DMS 273 (cell line): ENCODE measurements at regions not wholly inside any gene's neighbourhood (a gene's known extent, or its start where the extent isn't known, plus 50 kb on each side); places are given as distances from the start of the nearest gene placed in this dataset.
A peak's percentile ranks its signal among the peaks of the same experiment; 100 is the strongest.

Experiments
- DNase-seq: peaks from one replicate; lab custom pipeline; 2025; ENCODE audit not compliant: unreplicated experiment; lab: John Stamatoyannopoulos, UW

- no peak for DNase-seq
These were observed 94.3 kb upstream of the NBEA start for GRCh38 chr13:34847766-34848165.

DNA sequence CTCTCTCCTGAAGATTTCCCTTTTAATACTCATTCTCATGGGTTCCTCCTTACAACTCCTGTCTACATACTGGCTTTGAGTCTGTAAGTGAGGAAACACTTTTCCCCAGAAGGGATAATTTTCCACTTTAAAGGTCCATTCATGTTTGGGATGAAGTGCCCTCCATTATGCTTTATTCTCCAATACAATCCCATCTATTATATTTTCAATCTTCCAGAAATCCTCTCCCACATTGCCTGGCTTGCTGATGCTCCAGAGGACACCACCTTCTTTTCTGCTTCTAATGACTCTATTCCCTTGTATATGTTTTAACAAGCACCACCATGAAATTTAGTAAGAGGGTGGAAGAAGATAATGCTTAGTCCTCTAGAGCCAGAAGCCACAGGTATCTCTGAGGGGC, 92.7 kb upstream of the NBEA start:
- DNase-seq: no peak

DNA sequence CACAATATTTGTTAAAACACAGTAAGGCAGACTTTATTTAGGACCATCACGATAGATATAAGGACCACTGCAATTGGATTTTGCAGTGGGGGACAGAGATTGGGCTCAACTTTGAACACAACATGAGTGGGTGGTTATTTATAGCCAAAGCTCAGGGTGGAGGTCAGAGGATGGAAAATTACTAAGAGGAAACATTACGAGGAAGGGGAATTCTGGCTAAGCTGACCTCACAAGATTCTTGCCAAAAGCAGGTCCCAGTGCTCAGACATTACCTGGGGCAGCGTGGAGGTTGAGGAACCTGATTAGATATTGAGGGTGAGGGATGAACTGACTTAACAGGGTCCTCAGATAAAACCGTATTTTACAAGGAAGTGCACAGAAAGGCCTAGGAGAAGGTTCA, 88.9 kb upstream of the NBEA start:
- no peak for DNase-seq

- no peak for DNase-seq
These were observed 84.3 kb upstream of the NBEA start for GRCh38 chr13:34857558-34858325.

DNA sequence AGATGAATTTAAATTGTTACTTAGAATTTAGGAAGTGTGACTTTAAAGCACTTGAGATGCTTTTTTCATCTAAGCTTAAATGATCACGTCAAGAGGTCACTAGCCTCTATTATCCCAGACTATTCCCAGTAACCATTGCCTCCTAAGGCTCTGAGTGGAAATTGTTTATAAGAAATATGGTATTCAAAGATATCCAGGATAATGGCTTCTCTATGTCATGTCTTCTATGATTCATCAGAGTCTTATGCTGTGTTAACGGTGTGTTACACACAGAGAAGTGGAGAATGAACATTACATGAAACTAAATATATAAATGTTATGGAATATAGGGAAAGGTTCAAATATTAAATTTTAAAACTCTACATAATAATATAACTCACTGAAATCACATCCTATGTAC, 79.8 kb upstream of the NBEA start:
- no peak for DNase-seq

DNA sequence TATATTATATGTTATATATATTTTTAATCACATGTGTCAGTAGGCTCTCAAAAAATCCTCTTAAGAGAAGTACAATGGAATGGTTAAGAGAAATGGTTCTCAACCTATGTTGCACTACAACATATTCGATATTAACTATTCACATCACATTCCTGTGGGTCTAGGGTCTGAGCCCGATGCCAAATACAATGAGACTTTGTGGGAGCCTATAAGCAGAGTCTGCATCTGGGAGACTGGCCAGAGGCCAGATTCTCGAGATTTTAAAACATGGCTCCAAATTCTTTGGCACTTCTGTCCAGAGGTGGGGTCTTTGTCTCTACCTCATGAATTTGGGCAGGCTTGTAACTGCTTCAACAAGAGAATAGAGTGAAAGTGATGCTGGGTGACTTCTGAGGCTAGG, 79.4 kb upstream of the NBEA start:
- DNase-seq: no peak

GRCh38 chr13:34863360-34864135, 78.5 kb upstream of the NBEA start:
- DNase-seq: peak; percentile 18

- DNase-seq: peak; percentile 4
These were observed 77.4 kb upstream of the NBEA start for GRCh38 chr13:34864671-34865070.

DNA sequence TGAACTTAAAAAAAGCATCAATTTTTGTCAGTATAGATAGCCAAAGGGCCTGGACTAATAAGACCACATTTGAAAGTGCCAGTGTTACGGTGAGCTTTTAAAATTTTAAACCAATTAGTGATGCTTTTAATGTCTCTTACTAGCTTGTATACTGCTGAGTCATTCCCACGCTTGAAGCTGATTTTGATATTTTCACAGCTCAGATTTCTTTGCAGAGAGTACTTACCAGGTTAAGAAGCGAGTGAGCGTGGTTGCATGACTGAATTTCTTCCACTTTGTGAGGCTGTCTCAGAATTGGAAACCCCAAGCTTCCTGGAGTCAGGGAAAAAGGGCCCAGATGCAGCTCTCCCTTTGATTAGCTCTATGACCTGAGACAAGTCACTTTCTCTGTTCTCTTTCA, 74.5 kb upstream of the NBEA start:
- DNase-seq: peak; percentile 2

- no peak for DNase-seq
These were observed 73.3 kb upstream of the NBEA start for GRCh38 chr13:34868733-34869132.

- no peak for DNase-seq
These were observed 72.4 kb upstream of the NBEA start for GRCh38 chr13:34869696-34870095.

DNA sequence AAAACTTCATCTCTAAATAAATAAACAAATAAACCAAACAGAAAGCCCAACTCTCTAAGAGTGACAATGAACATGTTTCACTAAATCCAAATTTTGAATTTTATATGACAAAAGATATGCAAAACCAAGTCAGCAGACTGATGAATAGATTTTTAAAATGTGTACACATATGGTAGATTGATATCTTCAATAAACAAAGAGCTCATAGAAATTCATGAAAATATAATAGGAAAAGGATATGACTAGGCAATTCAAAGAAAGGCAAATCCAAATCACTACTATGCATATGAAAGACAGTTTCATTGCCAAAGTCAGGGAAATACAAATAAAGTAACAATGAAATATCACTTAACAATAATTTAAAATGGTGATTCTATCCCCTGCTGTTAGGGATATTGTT, 63.7 kb upstream of the NBEA start:
- DNase-seq: no peak

DNA sequence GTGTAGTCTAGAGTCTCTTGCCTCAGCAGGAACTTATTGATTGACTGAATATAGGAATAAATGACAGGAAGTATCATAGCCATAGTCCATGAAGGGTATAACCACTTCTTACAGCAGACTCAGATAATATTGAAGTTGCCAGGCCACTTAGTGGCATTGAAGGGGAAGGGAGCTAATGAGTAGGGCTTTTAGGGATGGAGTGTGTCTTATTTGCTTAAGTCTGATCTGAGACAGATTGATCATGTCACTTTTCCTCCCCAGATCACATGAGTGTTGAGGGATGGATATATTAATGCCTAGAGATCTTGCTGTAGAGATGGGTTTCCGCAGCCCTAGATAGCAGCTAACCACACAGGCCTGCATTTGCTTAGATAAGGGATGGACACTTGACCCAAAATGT, 62.2 kb upstream of the NBEA start:
- no peak for DNase-seq

DNA sequence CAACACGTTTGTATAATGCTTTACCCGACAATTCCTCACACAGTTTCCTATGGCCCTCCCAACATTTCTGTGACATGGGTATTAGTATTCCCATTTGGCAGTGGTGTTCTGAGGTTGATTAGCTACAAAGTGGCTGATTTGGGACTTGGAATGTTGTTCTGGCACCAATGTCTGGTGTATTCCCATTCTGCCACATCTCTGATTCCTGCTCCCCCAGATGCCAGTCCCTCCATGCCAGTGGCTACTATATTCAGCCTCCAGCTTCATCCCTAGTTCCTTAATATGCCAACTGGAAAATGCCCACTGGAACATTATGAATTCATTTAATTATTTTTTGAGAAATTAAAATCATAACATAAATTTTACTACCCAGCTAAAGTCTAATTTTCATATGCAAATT, 60.6 kb upstream of the NBEA start:
- DNase-seq: no peak

- DNase-seq: no peak
These were observed 58.7 kb upstream of the NBEA start for GRCh38 chr13:34883396-34883795.

GRCh38 chr13:34884366-34884765, 57.7 kb upstream of the NBEA start:
- DNase-seq: no peak

DNA sequence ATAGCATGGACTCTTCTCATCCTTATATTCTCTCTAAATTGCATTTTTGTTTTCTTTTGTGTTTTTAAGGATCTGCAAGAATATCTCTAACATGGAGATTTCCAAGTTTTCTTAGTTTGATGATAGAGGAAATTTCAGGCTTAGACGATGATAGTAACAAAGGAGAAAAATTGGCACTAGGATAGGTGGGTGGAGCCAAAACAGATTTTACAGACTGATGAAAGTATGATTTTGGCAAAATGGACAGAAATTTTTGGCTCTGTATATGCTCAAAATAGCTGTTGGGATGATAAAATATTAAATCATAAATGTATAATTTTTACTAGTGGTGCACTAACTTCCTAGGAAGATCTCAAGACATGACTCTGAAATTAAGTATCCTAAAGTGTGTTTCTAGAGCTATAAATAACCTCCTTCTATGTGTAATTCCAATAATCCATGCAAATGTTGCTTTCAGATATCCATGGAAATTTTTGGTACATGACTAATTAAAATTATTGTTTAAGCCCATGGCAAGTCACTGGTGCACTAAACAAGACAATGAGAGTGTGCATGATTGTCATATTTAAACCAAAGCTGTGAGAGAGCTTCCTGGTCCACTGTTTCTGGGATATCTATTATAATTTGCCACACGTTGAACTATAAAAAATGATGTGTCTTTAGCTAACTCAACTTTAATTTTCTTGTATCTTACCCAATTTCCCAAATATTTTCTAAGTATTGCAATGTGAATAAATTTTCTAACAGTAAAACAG, 55.8 kb upstream of the NBEA start:
- no peak for DNase-seq

GRCh38 chr13:34886987-34887386, 55.1 kb upstream of the NBEA start:
- DNase-seq: no peak
